GM12892 (cell line): ENCODE measurements at regions not wholly inside any gene's neighbourhood (a gene's known extent, or its start where the extent isn't known, plus 50 kb on each side); places are given as distances from the start of the nearest gene placed in this dataset.

Experiments used
- POLR2A ChIP-seq: IDR thresholded peaks from 2 replicates; pipeline ENCODE4 v1.6.1; 2011; ENCODE audit warnings: low read depth, low read length, control low read depth
- POLR2AphosphoS5 ChIP-seq: IDR thresholded peaks from 2 replicates; pipeline ENCODE4 v1.6.1; 2011; ENCODE audit warnings: low read depth, low read length, control low read depth
- TAF1 ChIP-seq: IDR thresholded peaks from 2 replicates; pipeline ENCODE4 v1.6.1; 2011; ENCODE audit warnings: low read depth, mild to moderate bottlenecking, control low read depth, low read length, borderline replicate concordance

DNA sequence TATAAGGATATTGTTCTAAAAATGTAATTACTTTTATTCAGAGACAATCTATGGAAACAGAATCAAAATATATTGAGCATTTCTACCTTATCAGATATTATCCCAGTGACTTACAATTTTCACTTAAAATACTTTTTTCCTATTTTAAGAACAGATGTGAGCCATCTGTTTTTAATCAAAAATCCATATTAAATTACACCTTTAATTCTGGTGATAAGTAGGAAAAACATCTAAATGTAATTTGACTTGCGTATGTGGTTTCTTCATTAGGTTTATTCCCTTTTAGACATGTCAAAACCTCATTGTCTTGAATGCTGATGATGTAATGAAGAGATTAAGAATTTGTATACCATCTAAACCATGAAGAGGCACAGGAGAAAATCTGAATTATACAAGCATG, 1118.8 kb upstream of the TMPRSS15 start:
- TF ChIP-seq POLR2A (no peak), POLR2AphosphoS5 (no peak), TAF1 (no peak)
